Body of pancreas (tissue), 4 donors: ENCODE measurements at regions not wholly inside any gene's neighbourhood (a gene's known extent, or its start where the extent isn't known, plus 50 kb on each side); places are given as distances from the start of the nearest gene placed in this dataset.

Experiments
- ATAC-seq: fragments of 150-250 bp; one replicate; pipeline ENCODE4 v1.9.1; 2016
- DNase-seq, 4 donors: peaks; one replicate each; pipeline ENCODE4 v3.0.0-alpha.2; 2019
- H3K27ac ChIP-seq, 4 donors: fragments of 200-600 bp; sonication (generic); 1 replicate in 3 of 4; 2 replicates in 1 of 4; pipeline versions ENCODE4 v1.5.1 to v1.6.1; 2016 to 2019; ENCODE audit warnings: mild to moderate bottlenecking in 1 of 4, mixed read lengths in 1 of 4, moderate library complexity in 1 of 4
- H3K27me3 ChIP-seq, 2 donors: fragments of 200-600 bp; sonication (generic); one replicate each; pipeline ENCODE4 v1.6.0; 2016; ENCODE audit warnings: mild to moderate bottlenecking in 1 of 2
- H3K36me3 ChIP-seq, 2 donors: fragments of 200-600 bp; sonication (generic); replicated peaks in 1 of 2; 2 replicates each; pipeline ENCODE4 v1.5.1; 2016; ENCODE audit warnings: low read depth in 2 of 2; ENCODE audit not compliant: insufficient read depth in 1 of 2
- H3K4me1 ChIP-seq: fragments of 200-600 bp; sonication (generic); one replicate; pipeline ENCODE4 v1.6.0; 2016
- H3K4me3 ChIP-seq, 2 donors: fragments of 200-600 bp; sonication (generic); 1 replicate in 1 of 2; 2 replicates in 1 of 2; pipeline ENCODE4 v1.5.1; 2016 to 2019
- H3K9me3 ChIP-seq, 3 donors: fragments of 200-600 bp; sonication (generic); 1 replicate in 2 of 3; 2 replicates in 1 of 3; pipeline ENCODE4 v1.5.1; 2016
- CTCF ChIP-seq, 7 experiments: fragments of 450-650 bp in 4 of 7; fragments of 200-600 bp in 3 of 7; sonication (generic) in 3 of 7; IDR thresholded peaks; one replicate each; pipeline ENCODE4 v1.5.1; 2016 to 2019; ENCODE audit warnings: antibody characterized with exemption in 7 of 7
- POLR2A ChIP-seq, 3 donors: fragments of 450-650 bp; IDR thresholded peaks; one replicate each; pipeline ENCODE4 v1.6.1; 2016; ENCODE audit warnings: antibody characterized with exemption in 3 of 3, mild to moderate bottlenecking in 2 of 3
- WGBS, 2 donors: methylation state at CpG; one replicate each; pipeline ENCODE4 v1.1.5; 2017; 5-methylcytosine and 5-hydroxymethylcytosine counted together
- intact Hi-C: fragments of 100-400 bp; cut with DNase I; formaldehyde crosslinking; loops from one replicate; pipeline ENCODE4 v1.15.1; 2023

DNA sequence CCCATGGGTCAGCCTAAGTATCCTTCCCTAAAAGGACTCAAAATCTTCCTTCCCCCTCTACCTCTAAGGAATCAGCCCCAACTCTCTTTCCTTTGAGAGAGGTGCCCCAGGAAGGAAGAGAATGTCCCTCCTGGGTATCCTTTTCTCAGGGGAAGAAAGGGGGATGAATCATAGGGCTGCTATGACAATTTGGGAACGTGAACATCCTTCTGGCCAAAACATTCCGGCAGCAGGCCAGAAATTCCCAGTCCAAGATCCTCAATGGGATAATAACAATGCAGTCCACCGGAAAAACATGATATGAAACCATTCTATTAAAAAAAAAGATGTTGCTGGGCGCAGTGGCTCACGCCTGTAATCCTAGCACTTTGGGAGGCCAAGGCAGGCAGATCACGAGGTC, 50.8 kb upstream of the CACNA2D3 start:
- Histone ChIP-seq H3K9me3 (peaks cover 0 to 17% (median 0%) of the 10 kb centered on the region in 3 donors), H3K4me1 (no peaks in the 10 kb centered on the region), H3K36me3 (no peaks in the 10 kb centered on the region), H3K4me3 (no peak overlapping the region), H3K27ac (no peak overlapping the region), H3K27me3 (no peaks in the 10 kb centered on the region)
- TF ChIP-seq CTCF (IDR thresholded peaks at IDR 0.05) (no peak), POLR2A (IDR thresholded peaks at IDR 0.05) (no peak)
- intact Hi-C loops, result no loop called here
- no peak for DNase-seq
- 87 to 89% methylated on average over 6 of the region's 6 CpGs for WGBS, 2 donors
- ATAC-seq, result no peak

- H3K9me3 ChIP-seq, result peaks cover 0 to 17% (median 0%) of the 10 kb centered on the region in 3 donors
- intact Hi-C loops, result no loop called here
- WGBS, 2 donors, result 69 to 83% methylated on average over 2 of the region's 2 CpGs
Observed at GRCh38 chr3:54069961-54070360, 52.4 kb upstream of the CACNA2D3 start.

DNA sequence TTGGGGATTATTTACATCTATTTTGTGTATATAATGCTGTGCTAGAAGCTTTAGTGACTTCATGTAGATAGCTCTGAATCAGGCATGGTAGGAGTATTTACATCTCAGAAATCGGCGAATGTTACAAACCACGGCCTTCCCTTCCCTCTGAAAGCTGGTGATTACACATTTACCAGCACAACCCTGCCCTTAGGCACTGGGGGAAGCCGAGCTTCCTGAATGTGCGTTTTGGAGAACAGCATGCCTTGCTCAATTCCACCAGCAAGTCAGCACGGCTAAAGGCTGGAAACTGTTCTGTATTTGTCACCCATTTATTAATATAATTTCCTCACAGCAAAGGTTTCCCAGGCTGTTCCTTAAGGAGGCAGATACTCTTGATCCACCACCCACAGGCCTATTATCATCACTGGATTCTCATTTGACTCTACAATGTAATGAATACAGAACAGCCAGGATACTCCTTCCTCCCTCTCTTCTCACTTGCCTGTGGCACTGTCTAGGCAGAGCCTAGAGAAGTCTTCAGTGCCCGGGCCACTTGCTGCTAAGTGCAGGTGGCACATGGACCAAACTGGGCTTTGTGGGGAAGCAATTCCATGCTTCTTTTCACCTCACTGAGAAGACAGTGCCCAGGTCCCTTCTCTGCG, 55.2 kb upstream of the CACNA2D3 start:
- Histone ChIP-seq H3K4me3 (no peak overlapping the region), H3K27ac (no peak overlapping the region), H3K4me1 (no peaks in the 10 kb centered on the region), H3K36me3 (no peaks in the 10 kb centered on the region), H3K9me3 (peaks cover 0 to 17% (median 0%) of the 10 kb centered on the region in 3 donors), H3K27me3 (no peaks in the 10 kb centered on the region)
- intact Hi-C loops, result no loop called here
- TF ChIP-seq POLR2A (IDR thresholded peaks at IDR 0.05) (no peak), CTCF (IDR thresholded peaks at IDR 0.05) (no peak)
- DNase-seq (no peak), ATAC-seq (no peak)
- WGBS, 2 donors, result 63 to 69% methylated on average over 8 of the region's 8 CpGs

More at GRCh38 chr3:54069961-54070360, 52.4 kb upstream of the CACNA2D3 start:
- no peak overlapping the region for H3K27ac ChIP-seq
- ATAC-seq (no peak), DNase-seq (no peak)
- H3K4me1 ChIP-seq, result no peaks in the 10 kb centered on the region
- H3K4me3 ChIP-seq, result no peak overlapping the region
- no peaks in the 10 kb centered on the region for H3K36me3 ChIP-seq
- no peaks in the 10 kb centered on the region for H3K27me3 ChIP-seq
- TF ChIP-seq POLR2A (IDR thresholded peaks at IDR 0.05), result no peak
- TF ChIP-seq CTCF (IDR thresholded peaks at IDR 0.05), result no peak

- Histone ChIP-seq H3K4me1 (no peaks in the 10 kb centered on the region), H3K36me3 (no peaks in the 10 kb centered on the region), H3K27me3 (no peaks in the 10 kb centered on the region), H3K4me3 (no peak overlapping the region), H3K27ac (no peak overlapping the region), H3K9me3 (peaks cover 0 to 13% (median 0%) of the 10 kb centered on the region in 3 donors)
- ATAC-seq (no peak), DNase-seq (no peak)
- WGBS, 2 donors, result 91 to 100% methylated on average over 3 of the region's 3 CpGs
- intact Hi-C loops, result no loop called here
- TF ChIP-seq CTCF (IDR thresholded peaks at IDR 0.05), result no peak
- TF ChIP-seq POLR2A (IDR thresholded peaks at IDR 0.05), result no peak
Observed at GRCh38 chr3:54066253-54066652, 56.1 kb upstream of the CACNA2D3 start.

DNA sequence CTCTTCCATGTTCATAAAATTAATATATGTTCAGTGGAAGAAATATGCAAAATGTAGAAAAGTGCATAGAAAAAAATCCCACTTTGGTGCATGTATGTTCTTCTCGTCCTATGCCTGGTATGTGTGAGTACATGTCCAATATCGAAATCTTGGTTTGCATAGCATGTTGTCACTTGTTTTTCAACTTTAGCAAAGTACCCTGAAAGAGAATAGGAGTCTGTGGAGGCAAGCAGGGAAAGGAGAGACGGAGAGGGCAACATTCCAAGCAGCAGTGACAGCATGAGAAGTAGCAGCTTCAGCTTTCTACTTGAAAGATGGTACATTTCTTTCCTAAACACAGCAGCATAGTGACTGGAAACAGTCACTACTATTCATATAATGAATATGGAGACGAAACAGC, 56.8 kb upstream of the CACNA2D3 start:
- Histone ChIP-seq H3K4me3 (no peak overlapping the region), H3K9me3 (peaks cover 0 to 6% (median 0%) of the 10 kb centered on the region in 3 donors), H3K36me3 (no peaks in the 10 kb centered on the region), H3K27me3 (no peaks in the 10 kb centered on the region), H3K27ac (no peak overlapping the region), H3K4me1 (no peaks in the 10 kb centered on the region)
- DNase-seq (no peak), ATAC-seq (no peak)
- no peak for TF ChIP-seq CTCF (IDR thresholded peaks at IDR 0.05)
- no peak for TF ChIP-seq POLR2A (IDR thresholded peaks at IDR 0.05)
- intact Hi-C loops, result no loop called here
- 70 to 76% methylated on average over 4 of the region's 4 CpGs for WGBS, 2 donors
